Kasumi-1 (cell line): ENCODE measurements at regions not wholly inside any gene's neighbourhood (a gene's known extent, or its start where the extent isn't known, plus 50 kb on each side); places are given as distances from the start of the nearest gene placed in this dataset.

Experiments used
- DNase-seq, 2 experiments: peaks; one replicate each; lab custom pipeline; 2025; lab: John Stamatoyannopoulos, UW

DNA sequence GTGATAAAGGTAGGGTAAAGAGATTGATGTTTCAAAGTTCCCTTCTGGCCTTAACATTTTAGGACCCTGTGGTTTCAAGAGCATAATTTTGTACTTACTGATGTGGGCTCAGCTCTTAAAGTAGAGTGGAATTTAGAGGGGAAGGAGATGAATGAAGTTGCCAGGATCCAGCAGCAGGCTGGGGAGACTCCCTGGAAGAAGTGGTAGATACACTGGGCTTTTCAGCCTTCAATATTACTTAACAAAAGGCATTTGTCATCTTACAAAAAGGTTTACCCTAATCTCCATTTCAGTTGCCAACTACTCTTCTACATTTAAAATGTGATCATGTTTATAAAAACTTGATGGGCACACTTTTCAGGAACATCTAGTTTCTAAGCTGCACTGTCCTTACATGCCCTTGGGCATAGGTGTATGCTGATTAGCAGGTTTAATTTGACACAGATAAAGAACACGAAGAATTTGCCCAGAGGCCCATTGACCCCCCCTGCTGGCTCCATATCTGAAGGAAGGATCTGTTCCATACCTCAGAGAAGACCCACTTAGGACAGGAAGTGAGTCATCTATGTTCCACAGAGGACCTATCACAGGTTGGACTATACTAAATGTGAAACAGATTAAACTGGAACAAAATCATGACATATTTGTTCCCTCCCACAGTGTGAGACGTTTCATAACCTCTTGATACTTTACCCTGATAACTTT, 93.0 kb upstream of the LPP start:
- peak in 1 of 2 experiments; percentile 24 for DNase-seq

DNA sequence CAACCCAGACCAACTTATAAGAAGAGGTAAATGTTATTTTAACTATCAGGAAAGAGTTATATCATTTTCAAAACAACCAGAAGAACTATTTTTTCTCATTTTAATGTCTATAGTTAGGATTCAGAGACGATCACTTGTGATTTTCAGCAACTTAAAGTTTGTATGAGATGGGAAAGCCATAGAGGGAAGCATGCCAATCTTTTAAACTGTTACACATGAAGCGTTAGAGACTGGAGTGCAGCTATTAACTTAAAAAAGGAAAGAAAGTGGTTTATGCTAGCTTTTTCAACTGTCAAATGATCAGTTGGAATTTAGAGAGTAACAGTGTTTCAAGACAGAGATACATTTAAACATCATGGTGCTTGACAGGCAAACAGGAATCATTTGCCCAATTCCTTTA, 91.7 kb upstream of the LPP start:
- DNase-seq = no peak

- no peak for DNase-seq
Measured at GRCh38 chr3:188064831-188065493, 89.0 kb upstream of the LPP start.

DNA sequence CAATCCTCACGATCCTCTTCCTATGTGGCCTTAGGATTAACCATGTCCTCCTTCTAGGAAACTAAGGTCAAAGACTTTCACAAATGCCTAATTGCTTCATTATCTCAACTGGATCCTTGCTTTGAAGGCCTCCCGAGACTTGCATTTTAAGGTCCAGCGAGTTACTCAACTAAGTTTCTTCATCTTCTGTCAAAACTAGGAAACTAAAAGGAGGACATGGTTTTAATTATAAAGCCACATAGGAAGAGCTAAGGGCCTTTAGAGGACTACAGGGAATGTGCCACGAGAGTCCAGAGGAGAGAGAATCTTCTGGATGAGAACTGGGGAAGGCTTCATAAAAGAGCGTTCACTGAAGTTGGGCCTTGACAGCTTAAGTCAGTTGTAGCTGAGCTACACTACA, 87.8 kb upstream of the LPP start:
- no peak for DNase-seq

DNA sequence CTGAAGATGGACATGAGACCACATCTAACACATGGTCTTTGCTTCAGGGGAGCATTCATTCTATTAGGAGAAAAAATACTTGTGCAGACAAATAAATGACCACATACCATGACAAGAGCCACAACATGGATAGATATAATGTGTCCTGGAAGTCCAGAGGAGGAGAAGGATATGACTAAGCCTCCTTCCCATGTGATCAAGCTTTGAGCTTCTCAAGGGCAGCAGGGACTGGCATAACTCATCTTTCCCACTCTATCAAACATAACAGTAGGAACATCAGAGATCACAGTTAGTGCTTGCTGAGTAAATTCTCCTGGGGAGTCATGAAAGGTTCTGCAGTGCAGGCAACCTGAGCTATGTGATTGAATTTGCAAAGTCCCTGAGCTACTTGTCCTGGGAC, 86.0 kb upstream of the LPP start:
- no peak for DNase-seq

DNA sequence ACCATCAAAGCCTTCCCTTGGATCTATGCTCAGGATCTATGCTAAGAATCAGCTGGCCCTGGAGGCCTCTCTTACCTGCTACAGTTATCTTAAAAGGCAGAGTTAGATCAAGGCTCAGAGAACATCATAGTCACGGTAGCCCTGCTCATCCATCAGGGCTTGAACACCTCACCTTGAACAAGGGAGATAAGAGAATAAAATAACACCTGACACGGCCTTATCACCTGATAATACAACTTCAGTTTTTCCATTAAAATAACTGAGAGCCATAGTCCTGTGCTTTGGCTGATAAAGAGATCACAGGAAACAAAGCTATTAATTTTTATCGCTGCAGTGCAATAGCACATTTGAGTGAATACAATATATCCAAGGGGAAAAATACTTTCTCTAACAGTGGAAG, 85.6 kb upstream of the LPP start:
- no peak for DNase-seq

DNA sequence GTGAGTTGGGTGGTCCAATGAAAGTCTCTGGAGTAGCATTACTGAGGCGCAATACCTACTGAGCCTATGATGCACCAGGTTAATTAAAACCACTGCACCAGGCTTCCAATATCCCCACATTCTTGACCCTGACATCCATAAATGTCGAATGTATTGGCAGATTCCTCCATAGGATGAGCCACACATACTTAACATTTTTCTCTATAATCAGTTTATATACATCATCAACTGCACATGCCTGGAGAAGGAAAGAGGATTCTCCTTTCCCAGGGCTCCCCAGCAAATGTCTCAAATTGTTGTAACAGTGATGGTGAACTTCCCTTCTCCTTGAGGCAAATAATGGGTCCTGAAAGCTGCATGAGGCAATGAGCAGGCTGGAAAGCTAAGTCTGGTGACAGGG, 82.3 kb upstream of the LPP start:
- no peak for DNase-seq

DNA sequence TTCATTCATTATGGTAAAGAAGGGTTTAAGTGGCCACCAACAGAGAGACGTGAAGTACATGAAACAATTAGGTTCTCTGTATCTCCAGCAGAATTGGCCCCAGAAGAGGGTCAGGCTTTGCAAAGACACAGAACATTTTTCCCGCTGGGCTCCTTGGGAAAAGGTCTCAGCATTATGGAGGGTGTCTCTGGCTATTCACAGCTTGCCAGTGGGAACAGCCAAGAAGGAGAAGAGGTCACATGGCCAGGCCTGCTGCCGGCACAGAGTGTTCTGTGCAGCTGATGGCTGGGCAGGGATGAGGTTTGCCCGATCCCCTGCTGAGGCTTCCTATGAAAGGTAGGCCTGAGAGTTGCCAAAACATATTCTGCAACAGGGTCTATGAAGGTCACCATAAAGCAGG, 77.8 kb upstream of the LPP start:
- DNase-seq = no peak

- DNase-seq = no peak
Measured at GRCh38 chr3:188077160-188077799, 76.7 kb upstream of the LPP start.

DNA sequence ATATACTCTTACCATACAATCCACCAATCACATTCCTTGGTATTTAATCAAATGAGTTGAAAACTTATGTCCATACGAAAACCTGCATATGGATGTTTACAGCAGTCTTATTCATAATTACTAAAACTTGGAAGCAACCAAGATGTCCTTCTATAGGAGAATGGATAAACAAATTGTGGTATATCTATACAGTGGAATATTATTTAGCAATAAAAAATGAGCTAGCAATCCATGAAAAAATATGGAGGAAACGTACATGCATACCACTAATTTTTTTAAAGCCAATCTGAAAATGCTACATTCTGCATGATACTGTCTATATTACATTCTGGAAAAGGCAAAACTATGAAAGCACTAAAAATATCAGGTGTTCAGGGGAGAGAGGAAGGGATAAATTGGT, 73.9 kb upstream of the LPP start:
- no peak for DNase-seq

DNA sequence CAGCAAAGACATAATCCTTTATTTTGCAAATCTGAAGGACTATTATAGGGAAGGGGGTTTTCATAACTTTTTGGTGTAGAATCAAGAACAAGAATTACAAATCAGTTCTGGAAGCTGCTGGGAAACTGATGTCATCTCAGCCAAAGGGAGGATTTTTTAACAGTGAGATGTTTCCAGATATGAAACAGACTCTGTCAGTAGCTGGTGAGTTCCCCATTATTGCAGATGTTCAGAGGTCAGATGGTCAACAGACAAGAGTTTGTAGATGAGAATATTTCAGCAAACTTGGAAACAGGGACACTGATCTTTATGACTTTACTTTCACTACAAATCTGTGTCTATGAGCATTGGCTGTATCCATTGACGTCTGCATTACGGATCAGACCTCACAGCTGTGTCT, 71.9 kb upstream of the LPP start:
- no peak for DNase-seq

DNA sequence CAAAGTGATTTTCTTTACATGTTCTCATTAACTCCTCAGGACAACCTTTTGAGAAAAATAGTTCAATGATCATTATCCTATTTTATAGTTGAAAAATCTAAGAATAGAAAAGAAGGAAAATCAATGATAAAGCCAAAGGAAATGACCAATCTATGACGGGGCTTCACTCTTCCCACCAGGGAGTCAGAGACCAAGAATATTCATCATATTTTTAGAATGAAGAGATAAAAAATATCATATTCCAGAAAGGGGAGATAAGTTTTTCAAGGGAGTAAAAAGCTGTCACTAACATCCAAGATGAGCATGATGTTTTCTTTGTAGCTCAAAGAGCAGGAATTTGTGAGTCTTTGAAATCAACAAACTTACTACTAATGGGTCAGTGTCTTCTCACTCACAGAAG, 71.5 kb upstream of the LPP start:
- no peak for DNase-seq

GRCh38 chr3:188083011-188083410, 70.9 kb upstream of the LPP start:
- DNase-seq = no peak

- no peak for DNase-seq
Measured at GRCh38 chr3:188084752-188085583, 69.0 kb upstream of the LPP start.

DNA sequence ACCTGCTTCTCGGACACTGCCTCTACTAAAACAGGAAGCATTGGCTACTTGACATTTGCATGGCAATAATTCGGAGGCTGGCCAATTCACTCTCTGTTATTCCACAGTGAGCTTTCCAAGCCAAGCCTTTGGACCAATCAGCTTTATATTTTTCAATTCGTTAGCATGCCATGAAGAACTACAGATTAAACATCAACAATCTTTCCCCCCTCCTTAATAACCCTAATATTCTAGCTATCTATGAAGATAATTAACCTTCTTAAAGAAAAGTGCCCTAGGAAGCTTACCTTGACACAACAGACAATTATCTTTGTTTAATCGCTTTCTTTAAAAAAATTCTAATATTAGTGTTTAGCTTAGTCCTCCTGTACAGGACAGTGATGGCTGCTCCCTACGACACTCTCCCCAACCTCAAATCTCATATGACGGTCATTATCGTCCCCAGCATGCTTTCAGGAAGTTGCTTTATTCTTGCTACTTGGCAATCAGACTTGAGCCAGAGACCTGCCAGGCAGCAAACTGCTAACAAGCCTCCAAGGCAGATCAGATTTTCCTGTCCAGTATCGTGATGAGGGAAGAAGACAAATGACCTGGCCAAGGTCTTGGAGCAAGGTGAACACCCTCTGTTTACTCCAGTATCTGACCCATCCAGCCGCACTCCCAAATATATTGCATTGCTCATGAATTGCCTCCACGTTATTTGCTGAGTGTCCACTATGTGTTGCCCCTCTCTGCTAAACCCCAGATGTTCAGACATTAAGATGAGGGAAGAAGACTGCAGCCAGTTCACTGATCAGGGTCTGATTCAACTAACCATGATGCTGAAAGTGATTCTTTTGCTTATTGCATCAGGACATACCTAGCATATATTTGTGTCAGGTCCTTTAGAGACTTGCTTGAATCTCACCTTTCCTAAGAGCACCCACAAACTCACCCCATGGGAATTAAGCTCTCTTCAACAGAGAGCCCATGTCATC, 68.1 kb upstream of the LPP start:
- DNase-seq = no peak

DNA sequence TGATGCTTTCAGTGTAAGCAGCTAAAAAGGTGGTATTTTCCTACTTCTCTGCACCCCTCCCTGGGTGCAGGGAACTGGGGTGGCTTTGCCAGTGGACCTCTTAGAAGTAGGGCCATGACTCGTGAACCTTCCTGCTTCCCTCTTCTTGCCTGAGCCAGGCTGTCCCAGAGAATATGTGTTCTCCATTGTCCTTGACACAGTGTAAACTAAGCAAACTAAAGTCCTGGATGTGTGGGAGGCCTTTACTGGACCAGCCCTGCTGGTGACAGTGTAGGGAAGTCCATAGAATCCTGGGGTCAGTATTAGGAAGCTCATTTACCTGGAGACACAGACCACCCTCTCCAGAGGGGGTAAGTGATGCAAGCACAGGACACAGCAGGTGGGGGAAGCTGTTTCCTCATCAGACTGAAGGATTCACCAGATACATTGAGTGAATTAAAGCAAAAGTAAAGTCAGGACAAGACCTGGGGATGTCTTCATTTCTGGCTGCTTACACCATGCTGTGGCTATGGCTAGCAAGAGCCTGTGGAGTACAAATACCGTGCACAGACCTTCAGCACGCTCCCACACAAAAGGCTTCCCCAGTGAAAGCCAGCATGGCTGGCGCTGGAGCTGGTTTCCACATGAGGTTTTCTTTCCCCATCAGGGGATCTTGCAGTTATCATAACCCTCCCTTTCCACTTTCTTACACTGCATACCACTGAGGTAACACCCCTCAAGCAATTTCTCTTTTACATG, 64.8 kb upstream of the LPP start:
- no peak for DNase-seq

GRCh38 chr3:188090620-188091309, 63.2 kb upstream of the LPP start:
- DNase-seq = no peak

GRCh38 chr3:188091746-188092145, 62.2 kb upstream of the LPP start:
- no peak for DNase-seq

- DNase-seq = no peak
Measured at GRCh38 chr3:188092648-188093047, 61.3 kb upstream of the LPP start.

GRCh38 chr3:188095431-188095830, 58.5 kb upstream of the LPP start:
- DNase-seq = no peak
